ENCODE measurements at regions not wholly inside any gene's neighbourhood (a gene's known extent, or its start where the extent isn't known, plus 50 kb on each side); places are given as distances from the start of the nearest gene placed in this dataset.

DNA sequence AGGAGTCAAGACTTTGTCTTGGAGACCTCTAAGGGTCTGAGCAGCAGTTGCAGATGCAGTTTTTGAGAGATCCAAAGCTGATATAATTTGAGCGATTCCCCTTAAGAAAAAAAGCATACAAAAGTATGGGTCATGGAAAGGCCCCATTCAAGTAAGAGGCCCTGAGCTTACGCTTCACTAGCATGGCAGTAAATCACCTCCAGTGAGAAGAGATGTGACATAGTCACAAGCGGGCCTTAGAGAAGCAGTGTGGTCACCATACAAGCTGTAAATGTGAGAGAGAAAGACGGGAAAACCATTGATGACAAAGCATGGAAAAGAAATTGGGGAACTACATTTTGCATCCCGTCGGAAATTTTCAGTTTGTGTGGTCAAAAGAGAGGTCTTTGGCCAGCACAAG is 70.6 kb upstream of the GSC start:
- DNase-seq = no peak
- TF ChIP-seq, protein P1, sequence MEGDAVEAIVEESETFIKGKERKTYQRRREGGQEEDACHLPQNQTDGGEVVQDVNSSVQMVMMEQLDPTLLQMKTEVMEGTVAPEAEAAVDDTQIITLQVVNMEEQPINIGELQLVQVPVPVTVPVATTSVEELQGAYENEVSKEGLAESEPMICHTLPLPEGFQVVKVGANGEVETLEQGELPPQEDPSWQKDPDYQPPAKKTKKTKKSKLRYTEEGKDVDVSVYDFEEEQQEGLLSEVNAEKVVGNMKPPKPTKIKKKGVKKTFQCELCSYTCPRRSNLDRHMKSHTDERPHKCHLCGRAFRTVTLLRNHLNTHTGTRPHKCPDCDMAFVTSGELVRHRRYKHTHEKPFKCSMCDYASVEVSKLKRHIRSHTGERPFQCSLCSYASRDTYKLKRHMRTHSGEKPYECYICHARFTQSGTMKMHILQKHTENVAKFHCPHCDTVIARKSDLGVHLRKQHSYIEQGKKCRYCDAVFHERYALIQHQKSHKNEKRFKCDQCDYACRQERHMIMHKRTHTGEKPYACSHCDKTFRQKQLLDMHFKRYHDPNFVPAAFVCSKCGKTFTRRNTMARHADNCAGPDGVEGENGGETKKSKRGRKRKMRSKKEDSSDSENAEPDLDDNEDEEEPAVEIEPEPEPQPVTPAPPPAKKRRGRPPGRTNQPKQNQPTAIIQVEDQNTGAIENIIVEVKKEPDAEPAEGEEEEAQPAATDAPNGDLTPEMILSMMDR (IDR thresholded peaks at IDR 0.05; ENCODE audit: unreplicated experiment) = no peak
- H3K27ac Mint-ChIP-seq (ENCODE audit: unreplicated experiment) = no peak overlapping the region
- intact Hi-C loops (cut with micrococcal nuclease; ENCODE audit: unreplicated experiment) = no loop called here
- no TSS peak for BruUV-seq (replicated peaks)
- no peak overlapping the region for H3K4me3 Mint-ChIP-seq (ENCODE audit: low read depth, unreplicated experiment)
- no peaks in the 10 kb centered on the region for H3K4me1 Mint-ChIP-seq (ENCODE audit: low read depth, unreplicated experiment)
- CTCF ChIA-PET = interaction anchor here (0.9 kb wide), 1 partner anchor 17 kb away, joined by 4 read pairs; no protein-coding TSS in a partner anchor
- no peaks in the 10 kb centered on the region for H3K9me3 Mint-ChIP-seq (ENCODE audit: low read depth, unreplicated experiment)
- H3K27me3 Mint-ChIP-seq (ENCODE audit: unreplicated experiment) = peaks cover 41% of the 10 kb centered on the region
- H3K36me3 Mint-ChIP-seq (ENCODE audit: insufficient read depth, unreplicated experiment) = no peaks in the 10 kb centered on the region

DNA sequence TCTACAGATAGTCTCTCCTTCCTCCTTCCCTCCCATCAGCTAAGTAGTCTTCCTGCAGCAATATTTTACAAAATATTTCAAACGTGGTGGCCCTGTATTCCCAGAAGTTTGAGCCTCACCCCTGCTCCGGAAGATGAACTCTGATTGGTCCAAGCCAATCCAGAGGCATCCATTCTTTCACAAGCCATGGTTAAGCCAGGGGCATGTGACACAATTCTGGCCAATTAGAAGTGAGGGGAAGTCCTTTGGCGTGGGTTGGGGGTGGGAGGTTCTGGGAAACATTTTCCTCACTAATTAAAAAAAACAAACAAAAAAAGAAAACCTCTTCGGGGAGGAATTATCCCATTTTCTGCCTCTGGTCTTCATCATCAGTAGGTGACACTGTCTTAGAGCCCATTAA is 69.4 kb upstream of the GSC start:
- H3K9me3 Mint-ChIP-seq (ENCODE audit: low read depth, unreplicated experiment) = no peaks in the 10 kb centered on the region
- BruUV-seq (replicated peaks) = no TSS peak
- intact Hi-C loops (cut with micrococcal nuclease; ENCODE audit: unreplicated experiment) = no loop called here

DNA sequence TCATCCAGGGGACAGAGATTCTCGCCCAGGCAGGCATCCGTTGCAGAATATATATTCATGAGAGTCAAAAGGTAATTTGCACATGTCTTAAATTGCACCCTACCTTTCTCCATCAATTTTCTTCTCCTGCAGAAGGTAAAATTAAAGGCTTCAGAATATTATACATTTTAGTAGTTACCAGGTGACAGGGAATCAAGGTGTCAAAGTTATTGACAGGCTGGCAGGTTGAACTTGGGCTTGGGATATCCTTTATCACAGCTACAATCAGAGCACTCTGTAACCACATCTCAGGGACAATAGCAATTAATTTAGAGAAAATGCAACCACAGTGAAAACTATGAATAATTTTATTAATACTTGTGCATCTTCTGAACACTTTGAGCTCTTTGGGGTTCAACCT is 66.9 kb upstream of the GSC start:
- CTCF ChIA-PET = no interaction called here
- H3K36me3 Mint-ChIP-seq (ENCODE audit: insufficient read depth, unreplicated experiment) = no peaks in the 10 kb centered on the region

More for the DNA sequence above, 69.4 kb upstream of the GSC start:
- no peak for DNase-seq
- Mint-ChIP-seq H3K27ac (ENCODE audit: unreplicated experiment) (no peak overlapping the region), H3K4me3 (ENCODE audit: low read depth, unreplicated experiment) (no peak overlapping the region), H3K4me1 (ENCODE audit: low read depth, unreplicated experiment) (no peaks in the 10 kb centered on the region), H3K36me3 (ENCODE audit: insufficient read depth, unreplicated experiment) (no peaks in the 10 kb centered on the region), H3K27me3 (ENCODE audit: unreplicated experiment) (peaks cover 52% of the 10 kb centered on the region)
- TF ChIP-seq, protein P1 (IDR thresholded peaks at IDR 0.05; ENCODE audit: unreplicated experiment) = no peak
- CTCF ChIA-PET = no interaction called here

DNA sequence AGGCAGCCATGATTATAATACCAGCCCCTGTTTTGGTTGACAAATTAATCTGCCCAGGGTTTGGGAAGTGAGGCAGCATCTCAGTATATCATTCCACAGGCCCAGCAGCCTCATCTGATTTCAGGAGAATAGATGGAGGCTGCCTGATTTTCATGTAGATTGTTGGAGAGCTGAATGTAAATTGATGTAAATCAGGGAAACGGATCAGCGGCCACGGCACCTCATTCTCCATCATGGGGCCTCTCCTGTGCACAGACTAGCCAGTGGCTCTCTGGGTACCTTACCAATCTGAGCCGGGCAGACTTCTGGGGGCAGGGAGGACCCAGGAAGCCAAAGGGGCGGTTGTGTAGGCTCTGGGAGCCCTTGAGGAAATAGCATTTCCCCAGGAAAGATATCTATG is 63.7 kb upstream of the GSC start:
- intact Hi-C loops (cut with micrococcal nuclease; ENCODE audit: unreplicated experiment) = no loop called here
- Mint-ChIP-seq H3K4me3 (ENCODE audit: low read depth, unreplicated experiment) (no peak overlapping the region), H3K9me3 (ENCODE audit: low read depth, unreplicated experiment) (no peaks in the 10 kb centered on the region), H3K36me3 (ENCODE audit: insufficient read depth, unreplicated experiment) (no peaks in the 10 kb centered on the region), H3K27me3 (ENCODE audit: unreplicated experiment) (peaks cover 54% of the 10 kb centered on the region), H3K27ac (ENCODE audit: unreplicated experiment) (no peak overlapping the region), H3K4me1 (ENCODE audit: low read depth, unreplicated experiment) (no peaks in the 10 kb centered on the region)
- CTCF ChIA-PET = no interaction called here
- BruUV-seq (replicated peaks) = no TSS peak
- no peak for DNase-seq
- TF ChIP-seq, protein P1 (IDR thresholded peaks at IDR 0.05; ENCODE audit: unreplicated experiment) = no peak

More for the DNA sequence above, 66.9 kb upstream of the GSC start:
- BruUV-seq (replicated peaks) = no TSS peak
- TF ChIP-seq, protein P1 (IDR thresholded peaks at IDR 0.05; ENCODE audit: unreplicated experiment) = no peak
- intact Hi-C loops (cut with micrococcal nuclease; ENCODE audit: unreplicated experiment) = no loop called here
- no peak for DNase-seq
- Mint-ChIP-seq H3K9me3 (ENCODE audit: low read depth, unreplicated experiment) (no peaks in the 10 kb centered on the region), H3K4me1 (ENCODE audit: low read depth, unreplicated experiment) (no peaks in the 10 kb centered on the region), H3K4me3 (ENCODE audit: low read depth, unreplicated experiment) (no peak overlapping the region), H3K27ac (ENCODE audit: unreplicated experiment) (no peak overlapping the region), H3K27me3 (ENCODE audit: unreplicated experiment) (peaks cover 72% of the 10 kb centered on the region)

All from Calu3 (cell line).